Smooth muscle cell (in vitro differentiated cells): ENCODE measurements at regions not wholly inside any gene's neighbourhood (a gene's known extent, or its start where the extent isn't known, plus 50 kb on each side); places are given as distances from the start of the nearest gene placed in this dataset.

Experiments
- DNase-seq: peaks from one replicate; lab custom pipeline; 2025; ENCODE audit not compliant: unreplicated experiment; lab: John Stamatoyannopoulos, UW
- H2AFZ ChIP-seq: fragments of 200-600 bp; sonication (generic); 2 replicates; pipeline ENCODE4 v1.6.0; 2016; ENCODE audit warnings: antibody characterized with exemption, low read depth, mild to moderate bottlenecking
- H3F3A ChIP-seq: fragments of 200-600 bp; sonication (generic); 2 replicates; pipeline ENCODE4 v1.6.0; 2017; ENCODE audit warnings: antibody characterized with exemption, low read depth
- H3K27ac ChIP-seq: fragments of 200-600 bp; sonication (generic); 2 replicates; pipeline ENCODE4 v1.5.1; 2016; ENCODE audit warnings: low read depth, mild to moderate bottlenecking
- H3K27me3 ChIP-seq: fragments of 200-600 bp; sonication (generic); 2 replicates; pipeline ENCODE4 v1.6.1; 2016; ENCODE audit warnings: low read depth, mild to moderate bottlenecking
- H3K36me3 ChIP-seq: fragments of 200-600 bp; sonication (generic); 2 replicates; pipeline ENCODE4 v1.5.1; 2016; ENCODE audit warnings: low read depth
- H3K4me1 ChIP-seq: fragments of 200-600 bp; sonication (generic); 2 replicates; pipeline ENCODE4 v1.5.1; 2016; ENCODE audit warnings: low read depth
- H3K4me2 ChIP-seq: fragments of 200-600 bp; sonication (generic); 2 replicates; pipeline ENCODE4 v1.6.0; 2016; ENCODE audit warnings: mild to moderate bottlenecking
- H3K4me3 ChIP-seq: fragments of 200-600 bp; sonication (generic); 2 replicates; pipeline ENCODE4 v1.5.1; 2016; ENCODE audit warnings: mild to moderate bottlenecking
- H3K79me2 ChIP-seq: fragments of 200-600 bp; sonication (generic); 2 replicates; pipeline ENCODE4 v1.6.0; 2016; ENCODE audit warnings: low read depth, mild to moderate bottlenecking
- H3K9ac ChIP-seq: fragments of 200-600 bp; sonication (generic); 2 replicates; pipeline ENCODE4 v1.6.0; 2016; ENCODE audit warnings: low read depth
- H3K9me3 ChIP-seq: fragments of 200-600 bp; sonication (generic); replicated peaks from 2 replicates; pipeline ENCODE4 v1.5.1; 2016; ENCODE audit warnings: low read depth
- H4K20me1 ChIP-seq: fragments of 200-600 bp; sonication (generic); 2 replicates; pipeline ENCODE4 v1.6.0; 2016; ENCODE audit warnings: low read depth
- WGBS: methylation state at CpG from one replicate; pipeline ENCODE4 v1.1.7; 2016; ENCODE audit warnings: low lambda C conversion rate; 5-methylcytosine and 5-hydroxymethylcytosine counted together
- TF ChIP-seq, protein P1 (sequence below): fragments of 200-600 bp; sonication (generic); IDR thresholded peaks from 2 replicates; pipeline ENCODE4 v1.5.1; 2017; ENCODE audit warnings: borderline replicate concordance, mild to moderate bottlenecking, antibody characterized with exemption; ENCODE audit not compliant: insufficient read depth, poor library complexity, severe bottlenecking

DNA sequence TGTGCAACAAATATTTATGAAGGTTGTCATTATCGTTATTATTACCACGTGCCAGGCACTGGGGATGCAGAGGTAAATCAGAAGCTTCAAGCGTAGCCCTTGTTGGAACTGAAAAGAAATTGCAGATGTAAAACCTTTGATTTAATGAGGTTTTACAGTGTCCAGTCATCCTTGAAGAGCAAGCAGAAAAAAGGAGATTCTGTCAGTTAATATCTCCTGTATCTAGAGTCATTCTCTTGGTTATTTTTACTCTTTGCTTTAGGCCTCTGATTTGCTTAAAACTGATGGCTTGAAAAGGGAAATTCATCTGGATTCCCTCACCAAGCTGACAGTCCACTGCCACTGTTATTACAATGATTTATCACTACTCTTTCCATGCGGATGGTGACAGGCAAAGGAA is 179.3 kb downstream of the GALC start:
- Histone ChIP-seq H4K20me1 (no peaks in the 10 kb centered on the region), H3K4me3 (no peak overlapping the region), H3K79me2 (no peaks in the 10 kb centered on the region), H3K9me3 (no peaks in the 10 kb centered on the region), H3K4me1 (no peaks in the 10 kb centered on the region), H3K36me3 (no peaks in the 10 kb centered on the region), H3F3A (no peaks in the 10 kb centered on the region), H3K27me3 (no peaks in the 10 kb centered on the region), H3K4me2 (no peak overlapping the region), H3K27ac (no peak overlapping the region), H2AFZ (no peak overlapping the region), H3K9ac (no peak overlapping the region)
- TF ChIP-seq, protein P1, sequence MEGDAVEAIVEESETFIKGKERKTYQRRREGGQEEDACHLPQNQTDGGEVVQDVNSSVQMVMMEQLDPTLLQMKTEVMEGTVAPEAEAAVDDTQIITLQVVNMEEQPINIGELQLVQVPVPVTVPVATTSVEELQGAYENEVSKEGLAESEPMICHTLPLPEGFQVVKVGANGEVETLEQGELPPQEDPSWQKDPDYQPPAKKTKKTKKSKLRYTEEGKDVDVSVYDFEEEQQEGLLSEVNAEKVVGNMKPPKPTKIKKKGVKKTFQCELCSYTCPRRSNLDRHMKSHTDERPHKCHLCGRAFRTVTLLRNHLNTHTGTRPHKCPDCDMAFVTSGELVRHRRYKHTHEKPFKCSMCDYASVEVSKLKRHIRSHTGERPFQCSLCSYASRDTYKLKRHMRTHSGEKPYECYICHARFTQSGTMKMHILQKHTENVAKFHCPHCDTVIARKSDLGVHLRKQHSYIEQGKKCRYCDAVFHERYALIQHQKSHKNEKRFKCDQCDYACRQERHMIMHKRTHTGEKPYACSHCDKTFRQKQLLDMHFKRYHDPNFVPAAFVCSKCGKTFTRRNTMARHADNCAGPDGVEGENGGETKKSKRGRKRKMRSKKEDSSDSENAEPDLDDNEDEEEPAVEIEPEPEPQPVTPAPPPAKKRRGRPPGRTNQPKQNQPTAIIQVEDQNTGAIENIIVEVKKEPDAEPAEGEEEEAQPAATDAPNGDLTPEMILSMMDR, result no peak
- DNase-seq, result no peak
- 73% methylated on average over 4 of the region's 4 CpGs for WGBS

DNA sequence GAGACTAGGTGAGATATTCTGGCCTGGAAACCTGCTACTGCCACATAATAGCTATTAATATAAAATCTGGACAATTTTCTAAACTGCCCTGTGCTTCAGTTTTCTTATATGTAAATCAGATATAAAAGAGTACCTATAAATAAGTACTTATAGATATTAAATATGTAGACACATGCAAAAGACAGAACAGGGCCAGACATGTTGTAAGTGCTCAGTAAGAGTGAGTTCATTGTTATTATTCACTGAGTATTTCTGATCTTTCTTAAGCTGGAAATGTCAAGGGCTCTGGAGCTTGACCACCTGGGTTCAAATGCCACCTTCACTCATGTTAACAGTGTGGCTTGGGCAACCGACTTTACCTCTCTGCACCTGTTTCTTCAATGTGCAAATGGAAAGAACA is 179.8 kb downstream of the GALC start:
- WGBS, result 93% methylated on average over 1 of the region's 1 CpG

DNA sequence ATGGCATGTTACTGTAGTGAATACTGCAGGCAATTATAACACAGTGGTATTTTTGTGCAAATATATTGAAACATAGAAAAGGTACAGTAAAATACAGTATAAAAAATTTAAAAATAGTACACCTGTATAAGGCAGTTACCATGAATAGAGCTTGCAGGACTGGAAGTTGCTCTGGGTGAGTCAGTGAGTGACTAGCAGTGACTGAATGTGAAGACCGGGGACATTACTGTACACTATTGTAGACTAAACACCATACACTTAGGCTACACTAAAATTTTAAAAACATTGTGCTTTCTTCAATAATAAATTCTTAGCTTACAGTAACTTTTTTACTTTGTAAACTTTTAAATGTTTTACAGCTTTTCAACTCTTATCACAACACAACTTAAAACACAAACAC is 181.7 kb downstream of the GALC start:
- TF ChIP-seq, protein P1, result no peak
- no peaks in the 10 kb centered on the region for H3F3A ChIP-seq
- no peaks in the 10 kb centered on the region for H3K27me3 ChIP-seq
- DNase-seq, result no peak
- H3K9me3 ChIP-seq, result no peaks in the 10 kb centered on the region
- no peak overlapping the region for H3K4me3 ChIP-seq
- no peaks in the 10 kb centered on the region for H4K20me1 ChIP-seq
- no peak overlapping the region for H3K9ac ChIP-seq
- H3K36me3 ChIP-seq, result no peaks in the 10 kb centered on the region
- H3K27ac ChIP-seq, result no peak overlapping the region
- no peak overlapping the region for H3K4me2 ChIP-seq
- H3K4me1 ChIP-seq, result no peaks in the 10 kb centered on the region
- no peaks in the 10 kb centered on the region for H3K79me2 ChIP-seq
- no peak overlapping the region for H2AFZ ChIP-seq
- 75% methylated on average over 1 of the region's 1 CpG for WGBS

More for the DNA sequence above, 179.8 kb downstream of the GALC start:
- H3K27ac ChIP-seq, result no peak overlapping the region
- no peak overlapping the region for H2AFZ ChIP-seq
- no peak overlapping the region for H3K4me2 ChIP-seq
- no peaks in the 10 kb centered on the region for H3F3A ChIP-seq
- no peak overlapping the region for H3K4me3 ChIP-seq
- no peaks in the 10 kb centered on the region for H4K20me1 ChIP-seq
- TF ChIP-seq, protein P1, result no peak
- no peaks in the 10 kb centered on the region for H3K36me3 ChIP-seq
- no peaks in the 10 kb centered on the region for H3K79me2 ChIP-seq
- H3K9me3 ChIP-seq, result no peaks in the 10 kb centered on the region
- DNase-seq, result no peak
- H3K9ac ChIP-seq, result no peak overlapping the region
- no peaks in the 10 kb centered on the region for H3K4me1 ChIP-seq
- no peaks in the 10 kb centered on the region for H3K27me3 ChIP-seq

DNA sequence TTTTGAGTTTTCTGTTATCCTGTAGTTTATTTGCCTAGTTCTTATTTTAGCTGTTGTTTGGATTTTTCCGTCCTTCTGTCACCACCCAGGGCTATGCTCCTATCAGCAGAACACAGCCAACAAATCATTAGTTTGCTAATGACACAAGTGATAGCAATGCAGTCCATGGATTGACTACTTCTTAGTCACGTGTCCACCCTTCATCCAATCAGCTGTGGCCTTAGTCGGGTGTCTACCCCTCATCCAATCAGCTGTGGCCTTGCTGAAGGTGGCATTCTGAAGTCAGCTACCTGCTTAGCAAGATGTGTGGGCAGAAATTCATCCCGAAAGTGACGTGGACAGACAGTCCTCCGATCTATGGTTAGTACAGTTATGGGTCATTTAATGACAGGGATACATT is 182.3 kb downstream of the GALC start:
- Histone ChIP-seq H3K27me3 (no peaks in the 10 kb centered on the region), H4K20me1 (no peaks in the 10 kb centered on the region), H3K36me3 (no peaks in the 10 kb centered on the region), H3K27ac (no peak overlapping the region), H2AFZ (no peak overlapping the region), H3K9ac (no peak overlapping the region), H3F3A (no peaks in the 10 kb centered on the region), H3K4me1 (no peaks in the 10 kb centered on the region), H3K79me2 (no peaks in the 10 kb centered on the region), H3K9me3 (no peaks in the 10 kb centered on the region), H3K4me3 (no peak overlapping the region), H3K4me2 (no peak overlapping the region)
- 72% methylated on average over 6 of the region's 6 CpGs for WGBS
- TF ChIP-seq, protein P1, result no peak
- no peak for DNase-seq
